B cell (primary cell): ENCODE measurements at regions not wholly inside any gene's neighbourhood (a gene's known extent, or its start where the extent isn't known, plus 50 kb on each side); places are given as distances from the start of the nearest gene placed in this dataset.

Source experiments
- ATAC-seq: fragments of 200-7000 bp; cut with Tn5 transposase; one replicate; pipeline ENCODE4 v1.10.0; 2021; ENCODE audit warnings: low read depth, mild to moderate bottlenecking, moderate number of reproducible peaks, moderate library complexity
- CTCF ChIA-PET: fragments of 350-600 bp; sonication (Branson Sonifier 250); formaldehyde crosslinking; loops from one replicate; lab custom pipeline; 2021; ENCODE audit warnings: antibody characterized with exemption, inconsistent platforms; lab: Charles Lee
- POLR2A ChIA-PET: fragments of 350-600 bp; sonication (Branson Sonifier 250); formaldehyde crosslinking; loops from one replicate; lab custom pipeline; 2021; ENCODE audit warnings: antibody characterized with exemption; lab: Charles Lee
- DNase-seq: peaks from one replicate; pipeline ENCODE4 v3.0.0; 2013
- H2AFZ ChIP-seq: 2 replicates; pipeline ENCODE4 v1.6.1; 2012; ENCODE audit warnings: mild to moderate bottlenecking, low read depth, low read length; ENCODE audit not compliant: insufficient read depth, poor library complexity, severe bottlenecking
- H3K27ac ChIP-seq, 2 donors: 1 replicate in 1 of 2; 2 replicates in 1 of 2; pipeline ENCODE4 v1.5.1; 2012 to 2013; ENCODE audit warnings: low read length in 2 of 2, mild to moderate bottlenecking in 2 of 2, moderate library complexity in 1 of 2
- H3K27me3 ChIP-seq, 4 experiments: fragments of 200-600 bp in 1 of 4; sonication (generic) in 1 of 4; replicated peaks in 1 of 4; 1 replicate in 2 of 4; 2 replicates in 2 of 4; pipeline versions ENCODE4 v1.6.1 to v1.7.0; 2013 to 2016; ENCODE audit warnings: low read length in 3 of 4, mild to moderate bottlenecking in 2 of 4, mixed read lengths in 1 of 4, moderate library complexity in 1 of 4; ENCODE audit not compliant: insufficient read depth in 4 of 4, control insufficient read depth in 3 of 4; ENCODE audit errors: control extremely low read depth in 1 of 4
- H3K36me3 ChIP-seq, 2 experiments: replicated peaks in 1 of 2; 1 replicate in 1 of 2; 2 replicates in 1 of 2; pipeline versions ENCODE4 v1.6.1 to v1.7.1; 2013; ENCODE audit warnings: low read length in 1 of 2; ENCODE audit not compliant: insufficient read depth in 2 of 2, control insufficient read depth in 1 of 2; ENCODE audit errors: control extremely low read depth in 1 of 2, extremely low read depth in 1 of 2
- H3K4me1 ChIP-seq, 2 donors: fragments of 200-600 bp in 1 of 2; sonication (generic) in 1 of 2; 1 replicate in 1 of 2; 2 replicates in 1 of 2; pipeline versions ENCODE4 v1.5.1 to v1.6.1; 2013 to 2017; ENCODE audit warnings: low read length in 2 of 2; ENCODE audit not compliant: control insufficient read depth in 2 of 2, insufficient read depth in 2 of 2
- H3K4me2 ChIP-seq: replicated peaks from 2 replicates; pipeline ENCODE3; 2012; ENCODE audit warnings: mild to moderate bottlenecking, low read depth, low read length; ENCODE audit not compliant: poor library complexity, severe bottlenecking
- H3K4me3 ChIP-seq, 5 experiments: fragments of 200-600 bp in 1 of 5; sonication (generic) in 1 of 5; 1 replicate in 3 of 5; 2 replicates in 2 of 5; pipeline versions ENCODE4 v1.5.1 to v1.7.0; 2011 to 2016; ENCODE audit warnings: low read length in 4 of 5, mild to moderate bottlenecking in 4 of 5, low read depth in 2 of 5, control low read depth in 1 of 5, moderate library complexity in 1 of 5; ENCODE audit not compliant: insufficient read depth in 1 of 5; ENCODE audit errors: control extremely low read depth in 1 of 5, extremely low read depth in 1 of 5
- H3K79me2 ChIP-seq: fragments of 200-600 bp; sonication (generic); one replicate; pipeline ENCODE4 v1.6.0; 2016; ENCODE audit warnings: low read length; ENCODE audit not compliant: control insufficient read depth, insufficient read depth
- H3K9ac ChIP-seq: fragments of 200-600 bp; sonication (generic); 2 replicates; pipeline ENCODE4 v1.6.1; 2017; ENCODE audit warnings: mild to moderate bottlenecking, low read length, moderate library complexity
- H3K9me3 ChIP-seq, 3 donors: one replicate each; pipeline versions ENCODE4 v1.6.1 to v1.7.1; 2013; ENCODE audit warnings: low read length in 2 of 3; ENCODE audit not compliant: control insufficient read depth in 2 of 3, insufficient read depth in 1 of 3; ENCODE audit errors: control extremely low read depth in 1 of 3
- H4K20me1 ChIP-seq: 2 replicates; pipeline ENCODE4 v1.6.0; 2012; ENCODE audit warnings: mild to moderate bottlenecking, low read length; ENCODE audit not compliant: insufficient read depth, control insufficient read depth, poor library complexity, severe bottlenecking
- H3K27ac Mint-ChIP-seq: one replicate; pipeline ENCODE4 v1.8.0; 2021; ENCODE audit warnings: mixed read lengths
- H3K27me3 Mint-ChIP-seq: one replicate; pipeline ENCODE4 v1.8.0; 2021; ENCODE audit warnings: mixed read lengths
- H3K4me1 Mint-ChIP-seq: one replicate; pipeline ENCODE4 v1.8.0; 2021; ENCODE audit warnings: mixed read lengths
- H3K4me3 Mint-ChIP-seq: one replicate; pipeline ENCODE4 v1.8.0; 2021; ENCODE audit warnings: mixed read lengths
- H3K9me3 Mint-ChIP-seq: one replicate; pipeline ENCODE4 v1.8.0; 2022; ENCODE audit warnings: mixed read lengths; ENCODE audit not compliant: insufficient read depth
- CTCF ChIP-seq: fragments of 200-600 bp; IDR thresholded peaks from one replicate; pipeline ENCODE4 v1.8.0; 2022; ENCODE audit warnings: antibody characterized with exemption, mild to moderate bottlenecking
- EZH2 ChIP-seq: IDR thresholded peaks from 2 replicates; pipeline ENCODE4 v1.6.1; 2012; ENCODE audit warnings: borderline replicate concordance, low read depth, mild to moderate bottlenecking, moderate library complexity, low read length; ENCODE audit not compliant: insufficient read depth, poor library complexity, severe bottlenecking
- WGBS: methylation state at CpG from one replicate; pipeline ENCODE4 v1.1.5; 2013; ENCODE audit warnings: missing lambda C conversion rate; ENCODE audit not compliant: insufficient coverage; 5-methylcytosine and 5-hydroxymethylcytosine counted together
- intact Hi-C: fragments of 100-400 bp; cut with micrococcal nuclease; formaldehyde crosslinking; loops from one replicate; pipeline ENCODE4 v1.10.0; 2022

GRCh38 chr13:71339736-71340135 lies 527.3 kb downstream of the DACH1 start:
- ChIA-PET CTCF (no interaction called here), POLR2A (no interaction called here)
- Histone ChIP-seq H3K4me3 (no peak overlapping the region), H3K9me3 (no peaks in the 10 kb centered on the region), H4K20me1 (no peaks in the 10 kb centered on the region), H3K79me2 (no peaks in the 10 kb centered on the region), H3K36me3 (no peaks in the 10 kb centered on the region), H3K27me3 (no peaks in the 10 kb centered on the region), H3K4me1 (no peaks in the 10 kb centered on the region), H3K4me2 (no peak overlapping the region), H3K9ac (no peak overlapping the region), H3K27ac (no peak overlapping the region), H2AFZ (no peak overlapping the region)
- no CpG with 5 or more reads among the region's 1 CpG for WGBS
- intact Hi-C loops, result no loop called here
- Mint-ChIP-seq H3K27me3 (no peaks in the 10 kb centered on the region), H3K4me3 (no peak overlapping the region), H3K9me3 (no peaks in the 10 kb centered on the region), H3K4me1 (no peaks in the 10 kb centered on the region), H3K27ac (no peak overlapping the region)
- ATAC-seq (no peak), DNase-seq (no peak)
- TF ChIP-seq CTCF, result no peak
- TF ChIP-seq EZH2, result no peak

GRCh38 chr13:71339005-71339404 lies 528.0 kb downstream of the DACH1 start:
- POLR2A ChIA-PET, result no interaction called here
- H3K4me3 Mint-ChIP-seq, result no peak overlapping the region
- intact Hi-C loops, result no loop called here

More at GRCh38 chr13:71339005-71339404, 528.0 kb downstream of the DACH1 start:
- H3K9ac ChIP-seq, result no peak overlapping the region
- TF ChIP-seq CTCF, result no peak
- H3K79me2 ChIP-seq, result no peaks in the 10 kb centered on the region
- H2AFZ ChIP-seq, result no peak overlapping the region
- no peak overlapping the region for H3K4me3 ChIP-seq
- ATAC-seq (no peak), DNase-seq (no peak)
- no peaks in the 10 kb centered on the region for H3K36me3 ChIP-seq
- no peaks in the 10 kb centered on the region for H3K4me1 Mint-ChIP-seq
- H3K4me1 ChIP-seq, result no peaks in the 10 kb centered on the region
- no peaks in the 10 kb centered on the region for H3K27me3 ChIP-seq
- no peak overlapping the region for H3K27ac Mint-ChIP-seq
- no peak overlapping the region for H3K4me2 ChIP-seq
- no peaks in the 10 kb centered on the region for H3K9me3 ChIP-seq
- no peaks in the 10 kb centered on the region for H4K20me1 ChIP-seq
- no peaks in the 10 kb centered on the region for H3K27me3 Mint-ChIP-seq
- no CpG with 5 or more reads among the region's 1 CpG for WGBS
- CTCF ChIA-PET, result no interaction called here
- no peak overlapping the region for H3K27ac ChIP-seq
- H3K9me3 Mint-ChIP-seq, result no peaks in the 10 kb centered on the region
